Sigmoid colon (tissue), 4 donors: ENCODE measurements at regions not wholly inside any gene's neighbourhood (a gene's known extent, or its start where the extent isn't known, plus 50 kb on each side); places are given as distances from the start of the nearest gene placed in this dataset.

ENCODE experiments used
- CTCF ChIP-seq, 4 experiments: fragments of 450-650 bp in 3 of 4; fragments of 200-600 bp in 1 of 4; IDR thresholded peaks; one replicate each; pipeline ENCODE4 v1.5.1; 2016 to 2019; ENCODE audit warnings: antibody characterized with exemption in 4 of 4, mild to moderate bottlenecking in 3 of 4, moderate library complexity in 2 of 4
- POLR2AphosphoS5 ChIP-seq, 4 donors: sonication (generic); formaldehyde crosslinking; IDR thresholded peaks; one replicate each; pipeline ENCODE4 v1.6.1; 2017; ENCODE audit warnings: antibody characterized with exemption in 4 of 4

GRCh38 chr6:53741034-53741823, 53.6 kb upstream of the LRRC1 start:
- TF ChIP-seq CTCF (IDR thresholded peaks at IDR 0.05) (no peak), POLR2AphosphoS5 (IDR thresholded peaks at IDR 0.05) (no peak)
